ENCODE measurements at regions not wholly inside any gene's neighbourhood (a gene's known extent, or its start where the extent isn't known, plus 50 kb on each side); places are given as distances from the start of the nearest gene placed in this dataset.

DNA sequence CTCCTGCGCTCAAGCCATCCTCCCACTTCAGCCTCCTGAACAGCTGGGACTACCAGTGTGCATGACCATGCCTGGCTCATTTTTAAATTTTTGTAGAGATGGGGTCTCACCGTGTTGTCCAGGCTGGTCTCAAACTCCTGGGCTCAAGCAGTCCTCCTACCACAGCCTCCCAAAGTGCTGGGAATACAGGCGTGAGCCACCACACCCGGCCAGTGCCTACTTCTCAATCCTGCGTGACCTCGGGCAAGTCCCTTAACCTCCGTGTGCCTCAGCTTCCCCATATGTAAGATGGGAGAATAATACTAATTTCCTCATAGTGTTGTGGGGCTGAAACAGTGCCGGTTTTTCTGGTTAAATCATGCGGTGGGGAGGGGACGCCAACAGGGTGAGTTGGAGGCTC lies 143.5 kb upstream of the CIBAR2 start:
- TF ChIP-seq, protein P1, sequence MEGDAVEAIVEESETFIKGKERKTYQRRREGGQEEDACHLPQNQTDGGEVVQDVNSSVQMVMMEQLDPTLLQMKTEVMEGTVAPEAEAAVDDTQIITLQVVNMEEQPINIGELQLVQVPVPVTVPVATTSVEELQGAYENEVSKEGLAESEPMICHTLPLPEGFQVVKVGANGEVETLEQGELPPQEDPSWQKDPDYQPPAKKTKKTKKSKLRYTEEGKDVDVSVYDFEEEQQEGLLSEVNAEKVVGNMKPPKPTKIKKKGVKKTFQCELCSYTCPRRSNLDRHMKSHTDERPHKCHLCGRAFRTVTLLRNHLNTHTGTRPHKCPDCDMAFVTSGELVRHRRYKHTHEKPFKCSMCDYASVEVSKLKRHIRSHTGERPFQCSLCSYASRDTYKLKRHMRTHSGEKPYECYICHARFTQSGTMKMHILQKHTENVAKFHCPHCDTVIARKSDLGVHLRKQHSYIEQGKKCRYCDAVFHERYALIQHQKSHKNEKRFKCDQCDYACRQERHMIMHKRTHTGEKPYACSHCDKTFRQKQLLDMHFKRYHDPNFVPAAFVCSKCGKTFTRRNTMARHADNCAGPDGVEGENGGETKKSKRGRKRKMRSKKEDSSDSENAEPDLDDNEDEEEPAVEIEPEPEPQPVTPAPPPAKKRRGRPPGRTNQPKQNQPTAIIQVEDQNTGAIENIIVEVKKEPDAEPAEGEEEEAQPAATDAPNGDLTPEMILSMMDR (IDR thresholded peaks at IDR 0.05; ENCODE audit: control insufficient read depth, insufficient read depth, low read depth, low read length, missing control alignments) = no peak
- DNase-seq (ENCODE audit: low read depth) = no peak
- no peak overlapping the region for H3K4me3 ChIP-seq (ENCODE audit: control insufficient read depth, low read depth, low read length)

DNA sequence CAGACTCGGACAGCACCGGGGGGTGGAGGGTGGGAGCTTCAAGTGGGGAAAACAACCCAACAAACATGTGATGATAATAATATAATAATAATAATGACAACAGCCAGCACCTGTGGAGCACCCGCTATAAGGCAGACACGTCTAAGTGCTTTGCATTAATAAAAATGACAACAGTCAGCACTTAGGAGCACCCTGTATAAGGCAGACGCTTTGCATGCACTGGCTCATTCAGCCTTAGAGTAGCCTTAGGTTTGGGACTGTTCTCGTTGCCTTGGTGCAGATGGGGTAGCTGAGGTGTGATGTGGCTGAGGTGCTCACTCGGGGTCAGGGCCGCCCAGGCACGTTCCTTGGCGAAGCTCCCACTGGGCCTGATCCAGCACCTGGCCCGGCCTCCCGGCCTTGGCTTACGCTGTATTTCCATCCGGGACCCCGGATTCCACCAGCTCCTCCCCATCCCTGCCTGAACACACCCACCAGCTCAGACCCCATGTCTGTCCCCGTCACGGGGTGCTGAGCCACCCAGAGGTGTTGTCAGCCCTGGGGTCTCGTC lies 144.0 kb upstream of the CIBAR2 start:
- TF ChIP-seq, protein P1 (IDR thresholded peaks at IDR 0.05; ENCODE audit: control insufficient read depth, insufficient read depth, low read depth, low read length, missing control alignments) = no peak
- no peak for DNase-seq (ENCODE audit: low read depth)
- no peak overlapping the region for H3K4me3 ChIP-seq (ENCODE audit: control insufficient read depth, low read depth, low read length)

GRCh38 chr16:85257483-85257882 lies 145.2 kb upstream of the CIBAR2 start:
- TF ChIP-seq, protein P1 (IDR thresholded peaks at IDR 0.05; ENCODE audit: control insufficient read depth, insufficient read depth, low read depth, low read length, missing control alignments) = no peak
- H3K4me3 ChIP-seq (ENCODE audit: control insufficient read depth, low read depth, low read length) = no peak overlapping the region
- no peak for DNase-seq (ENCODE audit: low read depth)

DNA sequence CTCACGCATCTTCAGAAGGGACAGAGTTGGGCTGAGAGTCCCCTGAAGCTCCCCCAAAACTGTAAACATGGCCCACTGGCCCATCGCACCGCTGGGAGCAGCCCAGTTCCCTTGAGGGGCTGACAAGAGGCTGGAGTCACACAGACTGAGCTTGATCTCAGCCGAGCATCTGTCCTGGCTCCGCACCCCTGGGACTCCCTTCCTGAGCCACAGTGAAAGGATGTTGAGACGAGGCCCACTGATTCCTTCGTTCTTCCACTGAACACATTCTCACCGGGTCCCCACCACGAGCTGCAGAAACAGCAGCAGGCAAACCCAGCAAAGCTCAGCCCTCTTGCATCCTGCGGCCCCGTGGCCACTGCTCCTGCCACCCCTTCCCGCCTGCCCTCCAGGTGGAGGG lies 145.9 kb upstream of the CIBAR2 start:
- TF ChIP-seq, protein P1 (IDR thresholded peaks at IDR 0.05; ENCODE audit: control insufficient read depth, insufficient read depth, low read depth, low read length, missing control alignments) = no peak
- DNase-seq (ENCODE audit: low read depth) = no peak
- H3K4me3 ChIP-seq (ENCODE audit: control insufficient read depth, low read depth, low read length) = no peak overlapping the region

DNA sequence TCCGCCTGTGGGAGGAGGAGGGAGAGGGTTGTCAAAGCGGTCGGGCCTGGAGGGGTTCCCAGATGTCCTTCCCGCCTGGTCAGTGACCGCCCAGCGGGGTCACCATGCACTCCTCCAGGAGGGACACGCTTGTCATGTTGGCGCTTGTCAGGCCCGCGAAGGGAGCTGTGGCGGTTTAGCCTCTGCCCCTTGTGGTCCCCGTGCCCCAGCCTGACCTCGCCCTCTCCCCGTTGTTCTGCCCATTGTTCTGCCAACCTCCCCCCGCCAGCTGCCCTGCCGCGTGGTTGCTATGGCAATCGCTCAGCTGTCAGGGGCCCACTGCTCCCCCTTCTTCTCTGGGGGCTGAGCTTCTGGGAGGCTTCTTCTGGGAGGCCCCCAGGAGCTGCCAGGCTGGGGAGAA lies 146.4 kb upstream of the CIBAR2 start:
- H3K4me3 ChIP-seq (ENCODE audit: control insufficient read depth, low read depth, low read length) = no peak overlapping the region
- TF ChIP-seq, protein P1 (IDR thresholded peaks at IDR 0.05; ENCODE audit: control insufficient read depth, insufficient read depth, low read depth, low read length, missing control alignments) = no peak
- no peak for DNase-seq (ENCODE audit: low read depth)

- DNase-seq (ENCODE audit: low read depth) = no peak
- H3K4me3 ChIP-seq (ENCODE audit: control insufficient read depth, low read depth, low read length) = no peak overlapping the region
- TF ChIP-seq, protein P1 (IDR thresholded peaks at IDR 0.05; ENCODE audit: control insufficient read depth, insufficient read depth, low read depth, low read length, missing control alignments) = no peak
These were observed 147.0 kb upstream of the CIBAR2 start for GRCh38 chr16:85259115-85259831.
